WERI-Rb-1 (cell line): ENCODE measurements at regions not wholly inside any gene's neighbourhood (a gene's known extent, or its start where the extent isn't known, plus 50 kb on each side); places are given as distances from the start of the nearest gene placed in this dataset.
"Not testable (repeated sequence)": the region's sequence is repeated elsewhere in the genome, so short reads cannot be mapped to it uniquely, and the experiment has no call there.

Experiments used
- DNase-seq: peaks from one replicate; pipeline ENCODE4 v3.0.0-alpha.2; 2020
- H3K27ac ChIP-seq: fragments of 250-450 bp; sonication (Bioruptor Pico); 2 replicates; pipeline ENCODE4 v1.5.1; 2020; ENCODE audit warnings: mild to moderate bottlenecking, moderate library complexity
- H3K27me3 ChIP-seq: fragments of 250-450 bp; sonication (Bioruptor Pico); 2 replicates; pipeline ENCODE4 v1.5.1; 2021; ENCODE audit warnings: mild to moderate bottlenecking, low read depth, moderate library complexity; ENCODE audit not compliant: insufficient read depth, severe bottlenecking
- H3K36me3 ChIP-seq: fragments of 250-450 bp; sonication (Bioruptor Pico); 2 replicates; pipeline ENCODE4 v1.5.1; 2020; ENCODE audit warnings: mild to moderate bottlenecking, moderate library complexity
- H3K4me3 ChIP-seq: 2 replicates; pipeline ENCODE4 v1.5.1; 2011; ENCODE audit warnings: low read depth, mild to moderate bottlenecking, control low read depth, low read length
- H3K9me3 ChIP-seq: fragments of 250-450 bp; sonication (Bioruptor Pico); 2 replicates; pipeline ENCODE4 v1.5.1; 2021; ENCODE audit warnings: mild to moderate bottlenecking, moderate library complexity; ENCODE audit not compliant: severe bottlenecking

DNA sequence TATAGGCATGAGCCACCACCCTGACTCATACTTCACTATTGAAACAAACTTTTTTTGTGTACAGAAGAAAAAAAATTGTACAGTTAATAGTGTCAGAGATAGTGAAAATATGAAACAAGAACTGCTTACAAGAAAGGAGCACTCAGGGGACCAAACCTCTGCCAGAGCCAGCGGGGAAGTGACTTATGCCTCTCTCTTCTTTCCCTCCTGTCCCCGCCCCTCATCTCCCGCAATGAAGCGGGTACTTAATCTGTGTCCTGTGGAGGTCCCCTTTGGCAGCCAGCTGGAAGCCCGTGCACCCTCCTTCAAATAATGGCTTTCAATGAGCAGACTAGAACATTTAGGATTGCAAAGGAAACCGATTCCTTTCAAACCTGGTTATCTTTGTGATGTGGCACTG, 51.5 kb downstream of the PPIAL4A start:
- not testable (repeated sequence) for H3K4me3 ChIP-seq, H3K27ac ChIP-seq, H3K9me3 ChIP-seq, DNase-seq, H3K27me3 ChIP-seq, H3K36me3 ChIP-seq

DNA sequence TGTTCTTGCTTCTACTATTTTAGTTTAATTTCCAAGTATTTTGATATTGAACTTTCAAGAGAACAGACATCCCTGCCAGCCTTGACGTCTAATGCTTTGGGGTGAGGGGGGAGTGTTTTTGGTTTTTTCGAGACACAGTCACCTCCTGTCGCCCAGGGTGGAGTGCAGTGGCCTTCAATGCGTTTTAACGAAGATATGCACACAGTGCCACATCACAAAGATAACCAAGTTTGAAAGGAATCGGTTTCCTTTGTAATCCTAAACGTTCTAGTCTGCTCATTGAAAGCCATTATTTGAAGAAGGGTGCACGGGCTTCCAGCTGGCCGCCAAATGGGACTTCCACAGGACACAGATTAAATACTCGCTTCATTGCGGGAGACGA, 52.3 kb downstream of the PPIAL4A start:
- DNase-seq, H3K27me3 ChIP-seq, H3K9me3 ChIP-seq, H3K36me3 ChIP-seq, H3K27ac ChIP-seq: not testable (repeated sequence)
- peak overlapping the region; percentile 41 for H3K4me3 ChIP-seq

DNA sequence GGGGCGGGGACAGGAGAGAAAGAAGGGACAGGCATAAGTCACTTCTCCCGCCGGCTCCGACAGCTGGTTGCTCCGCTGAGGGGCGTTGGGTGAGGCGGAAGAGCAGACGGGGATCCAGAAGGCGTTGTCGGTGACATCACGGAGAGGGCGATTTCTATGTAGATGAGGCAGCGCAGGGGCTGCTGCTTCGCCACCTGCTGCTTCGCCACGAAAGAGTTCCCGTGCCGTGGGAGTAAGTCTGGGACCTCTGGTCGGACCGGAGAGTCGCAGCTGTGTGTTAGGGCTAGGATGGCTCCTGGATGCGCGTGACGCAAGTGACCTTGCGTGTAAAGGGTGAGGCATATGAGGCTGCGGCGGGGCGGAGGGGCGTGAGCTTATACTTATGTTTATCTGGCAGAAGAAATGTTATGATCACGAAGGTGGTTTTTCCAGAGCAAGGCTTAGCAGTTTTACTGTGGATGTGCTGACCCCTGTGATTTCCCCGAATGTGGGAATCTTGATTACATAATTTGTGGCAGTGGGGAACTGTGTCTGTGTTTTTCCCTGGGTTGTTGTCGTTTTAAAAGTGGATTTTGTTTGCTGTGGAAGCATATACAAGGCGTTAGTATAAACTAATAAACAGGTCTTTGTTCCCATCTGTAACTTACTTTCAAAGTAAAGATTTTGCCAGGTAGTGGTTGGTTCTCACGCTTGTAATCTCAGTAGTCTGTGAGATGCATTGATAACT, 52.8 kb downstream of the PPIAL4A start:
- peak overlapping the region; percentile 41 for H3K4me3 ChIP-seq

DNA sequence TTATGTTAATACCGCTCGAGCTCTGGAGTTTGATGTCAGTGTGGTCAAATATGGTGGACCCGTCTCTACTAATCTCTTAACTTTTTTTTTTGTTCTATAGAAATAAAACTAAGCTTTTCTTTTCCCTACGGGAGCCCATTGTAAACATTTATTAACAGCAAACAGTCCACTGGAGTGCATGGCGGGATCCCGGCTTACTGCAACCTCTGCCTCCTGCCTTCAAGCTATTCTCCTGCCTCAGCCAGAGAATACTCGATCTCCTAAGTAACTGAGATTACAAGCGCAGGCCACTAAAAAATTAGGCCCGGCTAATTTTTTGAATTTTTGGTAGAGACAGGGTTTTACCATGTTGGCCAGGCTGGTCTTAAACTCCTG, 53.4 kb downstream of the PPIAL4A start:
- not testable (repeated sequence) for H3K27ac ChIP-seq, H3K4me3 ChIP-seq

More for the DNA sequence above, 52.8 kb downstream of the PPIAL4A start:
- H3K27me3 ChIP-seq, H3K36me3 ChIP-seq, H3K9me3 ChIP-seq: not testable (repeated sequence)
- peak; percentile 91 for DNase-seq
- H3K27ac ChIP-seq: peak overlapping the region; percentile 97

DNA sequence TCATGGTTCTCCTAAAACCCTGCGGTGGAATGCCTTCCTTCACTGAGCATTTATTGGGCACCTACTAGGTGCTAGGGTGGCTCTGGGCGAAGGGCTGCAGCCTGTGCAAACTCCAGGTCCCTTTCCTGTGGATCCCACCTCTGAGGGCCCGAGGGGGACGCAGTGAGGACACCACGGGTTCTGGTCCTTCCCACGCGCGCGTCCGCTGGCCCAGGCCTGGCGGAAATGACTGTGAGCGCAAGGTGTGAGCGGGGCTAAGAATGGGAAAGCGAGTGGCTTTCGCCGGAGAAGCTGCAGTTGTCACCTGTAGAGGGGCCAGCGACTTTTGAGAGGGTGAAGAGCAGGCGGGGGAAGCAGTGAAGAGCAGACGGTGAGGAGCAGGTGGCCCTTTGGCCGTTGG, 55.1 kb downstream of the PPIAL4A start:
- H3K27me3 ChIP-seq, DNase-seq, H3K9me3 ChIP-seq, H3K4me3 ChIP-seq, H3K27ac ChIP-seq, H3K36me3 ChIP-seq: not testable (repeated sequence)

More for the DNA sequence above, 53.4 kb downstream of the PPIAL4A start:
- H3K9me3 ChIP-seq, H3K36me3 ChIP-seq, H3K27me3 ChIP-seq, DNase-seq: not testable (repeated sequence)

DNA sequence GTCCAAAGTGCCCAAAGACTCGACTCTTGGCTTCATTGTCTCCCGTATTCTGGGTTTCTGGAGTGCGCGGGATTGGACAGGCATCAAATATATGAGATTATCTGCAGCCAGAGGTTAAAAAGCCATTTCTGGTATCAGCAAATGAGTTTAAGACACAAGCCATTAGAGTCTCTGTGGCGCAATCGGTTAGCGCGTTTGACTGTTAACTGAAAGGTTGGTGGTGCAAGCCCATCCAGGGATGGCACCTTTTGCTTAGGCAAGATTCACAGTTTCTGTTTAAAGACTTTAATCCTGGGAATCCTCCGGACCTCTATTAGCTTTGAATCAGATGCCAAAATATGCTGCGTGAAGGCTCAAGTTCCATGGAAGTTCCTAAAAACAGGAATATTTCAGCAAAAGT, 55.6 kb downstream of the PPIAL4A start:
- H3K27me3 ChIP-seq, DNase-seq, H3K27ac ChIP-seq, H3K9me3 ChIP-seq, H3K4me3 ChIP-seq, H3K36me3 ChIP-seq: not testable (repeated sequence)

DNA sequence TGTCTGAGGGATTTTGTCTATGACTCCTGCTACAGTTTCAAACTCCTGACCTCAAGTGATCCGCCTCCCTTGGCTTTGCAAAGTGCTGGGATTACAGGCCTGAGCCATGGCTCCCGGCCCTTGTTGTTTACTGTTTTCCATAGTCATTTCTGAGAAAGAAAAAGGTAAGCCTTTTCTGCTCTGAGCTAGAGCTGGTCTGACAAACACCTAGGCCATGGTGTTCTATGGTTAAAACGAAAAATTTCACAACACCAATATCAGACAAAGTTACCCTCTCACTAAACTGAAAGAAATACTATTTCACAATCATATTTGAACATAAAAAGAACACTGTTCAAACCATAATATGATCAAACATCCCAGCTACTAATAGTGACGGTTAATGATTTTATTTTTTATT, 57.5 kb downstream of the PPIAL4A start:
- H3K27me3 ChIP-seq, H3K27ac ChIP-seq, H3K4me3 ChIP-seq, H3K36me3 ChIP-seq, H3K9me3 ChIP-seq: not testable (repeated sequence)
- peak; percentile 7 for DNase-seq

DNA sequence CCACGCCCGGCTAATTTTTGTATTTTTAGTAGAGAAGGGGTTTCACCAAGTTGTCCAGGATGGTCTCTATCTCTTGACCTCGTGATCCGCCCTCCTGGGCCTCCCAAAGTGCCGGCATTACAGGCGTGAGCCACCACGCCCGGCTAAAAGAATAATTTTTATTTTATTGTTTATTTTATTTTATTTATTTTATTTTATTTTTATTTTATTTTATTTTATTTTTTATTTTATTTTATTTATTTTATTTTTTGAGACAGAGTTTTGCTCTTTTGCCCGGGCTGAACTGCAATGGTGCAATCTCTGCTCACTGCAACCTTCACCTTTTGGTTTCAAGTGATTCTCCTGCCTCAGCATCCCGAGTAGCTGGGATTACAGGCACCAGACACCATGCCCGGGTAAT, 60.2 kb downstream of the PPIAL4A start:
- H3K36me3 ChIP-seq, H3K27me3 ChIP-seq, H3K9me3 ChIP-seq, DNase-seq, H3K27ac ChIP-seq, H3K4me3 ChIP-seq: not testable (repeated sequence)

DNA sequence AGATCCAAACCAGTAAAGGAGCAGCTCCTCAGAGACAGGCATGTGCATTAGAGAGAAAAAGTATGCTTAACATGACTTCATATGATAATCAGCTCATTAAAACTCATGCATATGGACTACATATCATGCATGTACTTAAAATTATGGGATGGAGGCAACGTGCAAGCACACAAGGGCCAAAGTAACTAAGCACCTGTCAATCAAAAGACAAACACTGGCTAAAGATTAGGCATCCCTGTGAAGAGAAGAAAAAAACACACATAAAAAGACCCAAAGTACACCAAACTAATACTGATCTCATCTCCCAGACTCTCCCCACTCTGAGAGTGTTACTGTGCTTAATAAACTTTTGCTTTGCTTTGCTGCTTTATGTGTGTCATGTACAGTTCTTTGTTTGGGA, 61.1 kb downstream of the PPIAL4A start:
- not testable (repeated sequence) for H3K9me3 ChIP-seq, H3K36me3 ChIP-seq, H3K27me3 ChIP-seq, DNase-seq, H3K4me3 ChIP-seq, H3K27ac ChIP-seq

DNA sequence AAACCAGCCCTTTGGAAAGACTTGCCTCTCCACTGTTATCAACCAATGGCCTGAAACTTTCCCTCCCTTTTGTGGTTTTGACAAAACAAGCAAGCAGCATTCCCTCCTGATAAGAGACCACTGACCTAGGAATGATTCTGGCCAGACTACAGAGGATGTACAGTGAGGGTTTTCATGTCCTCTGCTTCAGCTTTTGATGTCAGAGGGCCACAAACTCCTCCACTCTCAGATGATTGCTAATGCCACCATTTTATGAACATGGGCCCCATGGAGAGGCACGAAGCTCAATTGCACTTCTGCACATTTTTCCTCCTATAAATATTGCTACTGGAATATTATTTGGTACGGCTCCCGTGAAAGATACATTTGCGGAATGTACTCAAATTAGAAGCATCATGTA, 61.5 kb downstream of the PPIAL4A start:
- H3K9me3 ChIP-seq, H3K4me3 ChIP-seq, H3K36me3 ChIP-seq, DNase-seq, H3K27ac ChIP-seq, H3K27me3 ChIP-seq: not testable (repeated sequence)

DNA sequence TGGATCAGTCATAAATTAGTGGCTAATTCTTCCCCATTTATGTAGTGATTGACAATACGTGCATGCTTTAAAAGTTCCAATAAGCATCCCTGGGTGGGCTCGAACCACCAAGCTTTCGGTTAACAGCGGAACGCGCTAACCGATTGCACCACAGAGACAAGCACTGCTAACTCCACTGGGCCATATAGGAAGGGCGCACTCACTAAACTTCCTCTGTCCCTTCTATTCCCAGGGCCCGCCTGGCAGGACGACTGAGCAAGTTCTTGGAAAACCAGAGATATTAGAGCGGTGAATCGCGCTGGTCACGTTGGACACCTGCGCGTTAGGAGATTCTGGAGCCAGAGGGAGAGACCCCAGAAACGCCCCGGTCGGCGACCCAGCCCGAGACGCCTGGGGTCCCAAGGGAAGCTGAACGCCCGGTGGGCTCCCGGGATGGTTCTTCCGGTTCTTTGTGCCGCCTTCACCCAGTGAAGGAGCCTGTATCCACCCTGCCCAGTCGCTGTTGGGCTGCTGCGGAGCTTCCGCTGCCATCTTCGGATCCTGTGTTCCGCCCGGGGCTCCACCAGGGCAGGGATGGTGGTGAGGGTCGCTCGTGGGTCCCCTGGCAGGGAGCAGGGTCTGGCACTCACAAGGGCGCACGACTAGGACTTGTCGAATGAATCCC, 62.8 kb downstream of the PPIAL4A start:
- H3K27ac ChIP-seq, H3K9me3 ChIP-seq, H3K36me3 ChIP-seq, H3K27me3 ChIP-seq, DNase-seq, H3K4me3 ChIP-seq: not testable (repeated sequence)

DNA sequence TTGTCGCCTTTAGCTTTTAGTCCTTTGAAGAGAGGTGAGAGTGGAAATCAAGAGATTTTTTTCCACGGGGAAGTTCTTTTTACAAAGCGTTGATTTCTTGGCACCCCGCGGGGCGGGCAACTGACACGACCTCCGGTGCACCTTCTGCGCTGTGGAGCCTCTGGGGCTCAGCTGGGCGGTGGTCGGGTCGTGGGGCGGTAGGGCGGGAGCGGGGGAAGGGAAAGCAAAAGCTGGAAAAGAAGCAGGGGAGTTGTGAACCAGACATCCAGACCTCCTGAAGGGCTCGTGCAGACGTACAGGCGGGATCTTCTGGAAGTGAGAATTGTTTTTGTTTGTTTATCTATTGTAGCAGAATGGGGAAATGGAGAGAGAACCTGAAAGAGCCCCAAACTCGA, 63.3 kb downstream of the PPIAL4A start:
- H3K36me3 ChIP-seq, H3K27ac ChIP-seq, DNase-seq, H3K9me3 ChIP-seq, H3K27me3 ChIP-seq, H3K4me3 ChIP-seq: not testable (repeated sequence)
